GM19438 (cell line): ENCODE measurements at regions not wholly inside any gene's neighbourhood (a gene's known extent, or its start where the extent isn't known, plus 50 kb on each side); places are given as distances from the start of the nearest gene placed in this dataset.

Experiments used
- ATAC-seq: cut with Tn5 transposase; IDR thresholded peaks from one replicate; pipeline ENCODE4 v1.9.1; 2021; ENCODE audit warnings: low read depth; ENCODE audit not compliant: unreplicated experiment

GRCh38 chr15:95345867-95346266 is 984.6 kb upstream of the NR2F2 start:
- ATAC-seq = no peak

DNA sequence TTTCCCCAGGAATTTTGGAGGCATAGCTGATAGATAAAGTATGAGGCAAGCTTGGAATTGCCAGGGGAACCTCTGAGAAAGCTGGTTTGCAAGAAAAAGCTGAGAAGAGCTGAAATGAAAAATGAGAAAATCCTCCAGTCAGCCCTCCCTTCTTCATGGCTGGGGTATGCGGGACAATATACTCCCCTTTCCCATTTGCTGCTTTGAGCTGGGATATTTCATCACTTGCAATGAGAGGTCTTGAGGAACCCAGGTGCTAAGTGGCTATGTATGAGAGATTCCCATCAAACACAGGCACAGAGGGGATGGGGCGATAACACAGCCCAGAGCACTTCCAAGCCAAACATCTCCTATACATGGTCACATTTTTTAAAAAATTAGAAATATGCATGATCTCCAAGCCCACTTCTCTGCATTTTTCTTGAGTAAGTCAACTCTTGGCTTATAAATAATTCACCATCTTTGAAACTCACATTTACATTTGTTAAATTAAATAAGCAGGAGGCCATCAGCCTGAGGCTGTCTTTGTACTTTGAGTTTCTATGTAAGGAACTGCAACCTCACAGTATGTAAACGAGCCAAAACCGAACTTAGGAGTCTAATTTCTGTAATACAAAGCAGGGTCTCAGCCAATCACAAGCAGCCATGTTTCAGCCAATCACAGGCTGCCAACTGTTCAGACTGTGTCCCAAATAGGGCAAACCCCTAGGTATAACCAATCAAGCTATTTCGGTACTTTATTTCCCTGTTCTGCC is 983.6 kb upstream of the NR2F2 start:
- ATAC-seq = no peak

- no peak for ATAC-seq
Measured at GRCh38 chr15:95347837-95348236, 982.7 kb upstream of the NR2F2 start.

- no peak for ATAC-seq
Measured at GRCh38 chr15:95350908-95351307, 979.6 kb upstream of the NR2F2 start.

DNA sequence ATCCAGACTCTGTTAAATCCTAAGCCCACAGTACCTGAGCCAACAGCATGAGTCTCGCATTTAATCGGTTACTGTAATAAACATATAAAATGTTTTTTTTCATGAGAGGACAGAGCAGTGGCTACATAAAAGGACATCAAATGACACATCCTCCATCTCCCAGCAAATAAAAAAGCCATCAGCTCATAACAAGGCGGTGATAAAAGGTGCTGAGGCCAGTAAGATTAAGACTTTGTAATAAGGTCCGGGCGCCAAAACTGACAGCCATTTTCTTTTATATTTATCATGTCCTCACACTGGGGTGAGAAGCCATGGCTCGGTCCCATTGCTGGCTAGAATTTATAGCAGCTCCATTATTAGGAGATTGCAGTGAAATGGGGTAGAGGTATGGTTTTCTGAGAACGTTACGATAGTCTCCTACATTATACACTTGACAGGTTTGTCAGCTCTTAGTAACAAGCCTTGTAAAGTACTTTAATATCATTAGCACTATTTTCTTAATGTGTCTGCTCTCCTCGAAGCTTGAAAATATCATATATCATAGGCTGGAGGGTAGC is 977.8 kb upstream of the NR2F2 start:
- no peak for ATAC-seq

GRCh38 chr15:95353512-95353911 is 977.0 kb upstream of the NR2F2 start:
- no peak for ATAC-seq

GRCh38 chr15:95359966-95360365 is 970.5 kb upstream of the NR2F2 start:
- ATAC-seq = no peak

GRCh38 chr15:95362306-95362705 is 968.2 kb upstream of the NR2F2 start:
- no peak for ATAC-seq

DNA sequence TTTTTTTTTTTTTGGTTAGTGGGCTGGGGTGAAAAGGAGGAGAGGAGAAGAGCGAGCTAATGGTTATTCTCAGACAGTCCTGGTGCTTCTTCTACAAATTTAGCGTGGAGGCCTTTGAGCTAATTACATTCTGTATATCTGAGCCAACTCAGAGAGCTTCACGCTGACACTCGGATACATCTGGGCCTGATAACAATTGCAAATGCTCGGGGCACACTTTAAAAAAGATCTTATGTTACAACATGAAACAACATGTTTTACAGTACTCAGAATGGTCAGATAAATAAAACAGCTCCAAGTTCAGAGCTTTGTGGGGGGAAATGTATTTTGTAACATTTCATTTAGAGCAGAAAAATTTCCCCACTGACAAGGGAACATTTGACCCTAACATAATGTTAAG is 966.9 kb upstream of the NR2F2 start:
- ATAC-seq = no peak

DNA sequence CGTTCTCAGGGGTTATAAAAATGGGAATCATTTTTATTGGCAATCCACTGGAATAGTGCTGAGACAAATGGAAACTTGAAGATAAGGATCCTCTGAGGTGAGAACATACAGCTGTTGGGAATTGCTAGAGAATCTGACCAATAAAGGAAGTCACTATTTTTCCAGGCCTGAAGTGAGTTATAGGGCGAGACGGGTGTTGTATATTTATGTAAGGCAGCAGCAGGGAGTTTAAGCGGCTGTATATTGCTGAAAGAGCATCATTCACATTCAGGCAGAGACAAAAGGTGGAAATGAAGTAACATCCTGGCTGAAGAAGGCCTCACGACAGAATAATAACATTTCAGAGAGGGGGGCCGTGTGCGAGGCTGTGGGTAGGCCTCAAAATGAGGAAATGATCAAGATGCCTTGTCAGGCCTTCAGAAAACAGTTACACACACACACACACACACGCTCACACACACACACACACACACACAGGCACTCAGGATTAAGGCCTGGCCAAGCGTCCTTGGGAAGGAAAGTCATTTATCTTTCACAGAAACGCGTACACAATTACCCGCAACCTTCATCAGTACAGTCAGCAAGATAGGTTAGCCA is 964.9 kb upstream of the NR2F2 start:
- ATAC-seq = no peak

DNA sequence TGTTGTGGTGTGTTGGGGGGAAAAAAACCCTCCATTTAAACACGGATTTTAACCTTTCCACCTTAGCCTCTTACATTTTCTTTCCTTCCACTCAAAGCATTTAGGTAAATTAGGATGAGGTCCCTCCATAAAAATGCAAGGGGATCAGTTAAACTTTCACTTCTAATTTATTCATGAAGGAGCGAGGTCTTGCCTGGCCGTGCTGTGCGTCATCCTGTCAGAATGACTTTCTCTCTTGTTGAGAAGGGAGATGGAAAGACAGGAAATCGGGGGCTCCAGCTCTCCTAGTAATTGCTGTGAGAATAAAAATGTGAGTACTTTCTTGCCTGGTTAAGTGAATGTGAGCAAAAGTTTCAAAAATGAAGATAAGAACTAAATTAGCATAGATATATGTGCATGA is 962.3 kb upstream of the NR2F2 start:
- no peak for ATAC-seq

- no peak for ATAC-seq
Measured at GRCh38 chr15:95368755-95369601, 961.5 kb upstream of the NR2F2 start.

- ATAC-seq = no peak
Measured at GRCh38 chr15:95370291-95370690, 960.2 kb upstream of the NR2F2 start.

- ATAC-seq = no peak
Measured at GRCh38 chr15:95371664-95372063, 958.8 kb upstream of the NR2F2 start.

DNA sequence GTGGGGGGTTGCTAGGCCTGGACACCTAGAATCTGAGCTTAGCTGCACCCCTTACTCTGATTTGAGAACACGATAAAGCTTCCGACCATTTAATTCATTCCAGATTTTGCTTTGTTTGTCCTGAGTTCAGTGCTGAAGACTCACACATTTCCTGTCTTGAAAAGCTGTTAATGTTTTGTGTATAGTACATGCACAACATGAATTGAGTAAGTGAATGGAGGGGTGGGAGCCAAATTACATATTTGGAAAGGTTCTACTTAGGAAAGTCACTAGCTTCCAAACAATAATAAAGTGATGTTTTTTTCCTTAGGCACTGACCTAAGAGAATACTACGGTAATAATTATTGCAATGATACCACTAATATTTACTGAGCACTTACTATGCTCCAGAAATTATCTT is 955.2 kb upstream of the NR2F2 start:
- ATAC-seq = no peak

- ATAC-seq = no peak
Measured at GRCh38 chr15:95377258-95377852, 953.1 kb upstream of the NR2F2 start.

GRCh38 chr15:95394186-95395067 is 936.1 kb upstream of the NR2F2 start:
- ATAC-seq = no peak

GRCh38 chr15:95400428-95400827 is 930.1 kb upstream of the NR2F2 start:
- ATAC-seq = no peak

- no peak for ATAC-seq
Measured at GRCh38 chr15:95401587-95401986, 928.9 kb upstream of the NR2F2 start.

- no peak for ATAC-seq
Measured at GRCh38 chr15:95405447-95405846, 925.1 kb upstream of the NR2F2 start.
